GM23248 (cell line): ENCODE measurements at regions not wholly inside any gene's neighbourhood (a gene's known extent, or its start where the extent isn't known, plus 50 kb on each side); places are given as distances from the start of the nearest gene placed in this dataset.

Source experiments
- DNase-seq: peaks from one replicate; pipeline ENCODE4 v3.0.0-alpha.2; 2015
- H2AFZ ChIP-seq: fragments of 200-600 bp; sonication (generic); 2 replicates; pipeline ENCODE4 v1.6.1; 2016; ENCODE audit warnings: antibody characterized with exemption
- H3F3A ChIP-seq: fragments of 200-600 bp; sonication (generic); 2 replicates; pipeline ENCODE4 v1.6.1; 2016; ENCODE audit warnings: mild to moderate bottlenecking, antibody characterized with exemption, mixed run types; ENCODE audit not compliant: insufficient read depth
- H3K27ac ChIP-seq: fragments of 200-600 bp; sonication (generic); 2 replicates; pipeline ENCODE4 v1.5.1; 2016; ENCODE audit warnings: mild to moderate bottlenecking
- H3K27me3 ChIP-seq: fragments of 200-600 bp; sonication (generic); replicated peaks from 2 replicates; pipeline ENCODE4 v1.6.1; 2016; ENCODE audit warnings: mild to moderate bottlenecking; ENCODE audit not compliant: insufficient read depth
- H3K36me3 ChIP-seq: fragments of 200-600 bp; sonication (generic); 2 replicates; pipeline ENCODE4 v1.6.1; 2016; ENCODE audit warnings: low read depth, mild to moderate bottlenecking
- H3K4me1 ChIP-seq: fragments of 200-600 bp; sonication (generic); 2 replicates; pipeline ENCODE4 v1.6.1; 2016; ENCODE audit warnings: mild to moderate bottlenecking; ENCODE audit not compliant: insufficient read depth
- H3K4me2 ChIP-seq: fragments of 200-600 bp; sonication (generic); one replicate; pipeline ENCODE4 v1.6.1; 2016; ENCODE audit warnings: mild to moderate bottlenecking; ENCODE audit not compliant: unreplicated experiment
- H3K4me3 ChIP-seq: fragments of 200-600 bp; sonication (generic); 2 replicates; pipeline ENCODE4 v1.5.1; 2016; ENCODE audit warnings: mild to moderate bottlenecking
- H3K79me2 ChIP-seq: fragments of 200-600 bp; sonication (generic); 2 replicates; pipeline ENCODE4 v1.6.1; 2016; ENCODE audit warnings: mild to moderate bottlenecking; ENCODE audit not compliant: insufficient read depth
- H3K9ac ChIP-seq: fragments of 200-600 bp; sonication (generic); 2 replicates; pipeline ENCODE4 v1.6.1; 2016; ENCODE audit warnings: mild to moderate bottlenecking
- H3K9me2 ChIP-seq: fragments of 200-600 bp; sonication (generic); 2 replicates; pipeline ENCODE4 v1.6.1; 2016; ENCODE audit warnings: mixed run types, mild to moderate bottlenecking, moderate library complexity; ENCODE audit not compliant: insufficient read depth
- H3K9me3 ChIP-seq: fragments of 200-600 bp; sonication (generic); one replicate; pipeline ENCODE4 v1.6.1; 2017; ENCODE audit warnings: low read depth
- H4K20me1 ChIP-seq: fragments of 200-600 bp; sonication (generic); 2 replicates; pipeline ENCODE4 v1.6.0; 2016; ENCODE audit not compliant: insufficient read depth
- EZH2 ChIP-seq: fragments of 200-600 bp; sonication (generic); IDR thresholded peaks from 2 replicates; pipeline ENCODE4 v1.6.1; 2018; ENCODE audit warnings: antibody characterized with exemption, mild to moderate bottlenecking; ENCODE audit not compliant: insufficient read depth, poor library complexity, severe bottlenecking
- EZH2phosphoT487 ChIP-seq: fragments of 200-600 bp; sonication (generic); IDR thresholded peaks from 2 replicates; pipeline ENCODE4 v1.6.1; 2018; ENCODE audit warnings: antibody characterized with exemption, moderate library complexity, mild to moderate bottlenecking, low read depth; ENCODE audit not compliant: insufficient read depth
- WGBS, 2 experiments: methylation state at CpG; one replicate each; pipeline ENCODE4 v1.1.6; 2015 to 2017; ENCODE audit warnings: low lambda C conversion rate in 2 of 2, low coverage in 1 of 2; ENCODE audit errors: missing lambda C conversion rate in 2 of 2; 5-methylcytosine and 5-hydroxymethylcytosine counted together
- in situ Hi-C: fragments of 300-500 bp; cut with MboI; formaldehyde crosslinking; loops from 2 replicates; pipeline ENCODE4 v1.15.0; 2020

GRCh38 chr10:118474111-118474510, 121.3 kb downstream of the PRLHR start:
- 83 to 85% methylated on average over 6 of the region's 6 CpGs for WGBS, 2 experiments

GRCh38 chr10:118473305-118473960, 122.0 kb downstream of the PRLHR start:
- Histone ChIP-seq H3K9ac (no peak overlapping the region), H3K4me1 (no peaks in the 10 kb centered on the region), H3K9me3 (no peaks in the 10 kb centered on the region), H3K27ac (no peak overlapping the region), H3K9me2 (no peaks in the 10 kb centered on the region), H3K36me3 (no peaks in the 10 kb centered on the region), H3K4me3 (no peak overlapping the region), H3K27me3 (no peaks in the 10 kb centered on the region), H4K20me1 (no peaks in the 10 kb centered on the region), H2AFZ (no peak overlapping the region), H3K79me2 (no peaks in the 10 kb centered on the region), H3K4me2 (no peak overlapping the region), H3F3A (peaks cover 9% of the 10 kb centered on the region; the same call in 1 of the 2 replicates)
- no peak for TF ChIP-seq EZH2
- TF ChIP-seq EZH2phosphoT487, result no peak
- WGBS, 2 experiments, result 36 to 38% methylated on average over 12 of the region's 12 CpGs
- DNase-seq, result no peak
- in situ Hi-C loops, result no loop called here

More at GRCh38 chr10:118474111-118474510, 121.3 kb downstream of the PRLHR start:
- no peak for TF ChIP-seq EZH2phosphoT487
- TF ChIP-seq EZH2, result no peak
- H3K9me3 ChIP-seq, result no peaks in the 10 kb centered on the region
- DNase-seq, result no peak
- H3F3A ChIP-seq, result peaks cover 9% of the 10 kb centered on the region; the same call in 1 of the 2 replicates
- no peak overlapping the region for H3K4me3 ChIP-seq
- H3K9me2 ChIP-seq, result no peaks in the 10 kb centered on the region
- H3K27me3 ChIP-seq, result no peaks in the 10 kb centered on the region
- H3K4me1 ChIP-seq, result no peaks in the 10 kb centered on the region
- H3K9ac ChIP-seq, result no peak overlapping the region
- H3K4me2 ChIP-seq, result no peak overlapping the region
- H4K20me1 ChIP-seq, result no peaks in the 10 kb centered on the region
- H2AFZ ChIP-seq, result no peak overlapping the region
- no peak overlapping the region for H3K27ac ChIP-seq
- no peaks in the 10 kb centered on the region for H3K36me3 ChIP-seq
- no peaks in the 10 kb centered on the region for H3K79me2 ChIP-seq
- in situ Hi-C loops, result no loop called here

GRCh38 chr10:118472415-118473304, 122.8 kb downstream of the PRLHR start:
- H3K27ac ChIP-seq, result peak overlapping the region; percentile 57

GRCh38 chr10:118471863-118472262, 123.6 kb downstream of the PRLHR start:
- WGBS, 2 experiments, result 5 to 13% methylated on average over 4 of the region's 4 CpGs
- no peaks in the 10 kb centered on the region for H3K9me2 ChIP-seq
- TF ChIP-seq EZH2 (no peak), EZH2phosphoT487 (no peak)
- no peaks in the 10 kb centered on the region for H3K9me3 ChIP-seq
- H3K9ac ChIP-seq, result no peak overlapping the region
- H3K36me3 ChIP-seq, result no peaks in the 10 kb centered on the region
- in situ Hi-C loops, result no loop called here
- H3K4me1 ChIP-seq, result no peaks in the 10 kb centered on the region
- H3K27me3 ChIP-seq, result peaks cover under 1% of the 10 kb centered on the region; the same call in 1 of the 2 replicates
- H3K4me2 ChIP-seq, result no peak overlapping the region
- no peak overlapping the region for H3K4me3 ChIP-seq
- no peak overlapping the region for H2AFZ ChIP-seq
- H3K27ac ChIP-seq, result peak overlapping the region; percentile 57
- peak; percentile 79 for DNase-seq
- H3F3A ChIP-seq, result peaks cover 9% of the 10 kb centered on the region; the same call in 1 of the 2 replicates
- H4K20me1 ChIP-seq, result no peaks in the 10 kb centered on the region
- no peaks in the 10 kb centered on the region for H3K79me2 ChIP-seq

More at GRCh38 chr10:118472415-118473304, 122.8 kb downstream of the PRLHR start:
- TF ChIP-seq EZH2 (no peak), EZH2phosphoT487 (no peak)
- H3F3A ChIP-seq, result peaks cover 9% of the 10 kb centered on the region; the same call in 1 of the 2 replicates
- WGBS, 2 experiments, result 25 to 29% methylated on average over 11 to 12 of the region's 12 CpGs
- in situ Hi-C loops, result no loop called here
- no peaks in the 10 kb centered on the region for H3K79me2 ChIP-seq
- no peak overlapping the region for H3K4me2 ChIP-seq
- H3K4me3 ChIP-seq, result no peak overlapping the region
- H3K9ac ChIP-seq, result no peak overlapping the region
- no peaks in the 10 kb centered on the region for H3K9me2 ChIP-seq
- H3K4me1 ChIP-seq, result no peaks in the 10 kb centered on the region
- no peak overlapping the region for H2AFZ ChIP-seq
- no peaks in the 10 kb centered on the region for H3K36me3 ChIP-seq
- peak; percentile 49 for DNase-seq
- no peaks in the 10 kb centered on the region for H4K20me1 ChIP-seq
- H3K9me3 ChIP-seq, result no peaks in the 10 kb centered on the region
- H3K27me3 ChIP-seq, result no peaks in the 10 kb centered on the region; the same call in 1 of the 2 replicates
